OCI-LY7 (cell line): ENCODE measurements at regions not wholly inside any gene's neighbourhood (a gene's known extent, or its start where the extent isn't known, plus 50 kb on each side); places are given as distances from the start of the nearest gene placed in this dataset.

Experiments
- BruUV-seq: library from RNA; stranded (reverse); fragments of 400-500 nt; replicated peaks from 2 replicates; lab custom pipeline; 2021; lab: Mats Ljungman, UMichigan
- CTCF ChIA-PET: fragments of 300-600 bp; sonication (Branson Sonifier 250); formaldehyde crosslinking; loops from one replicate; lab custom pipeline; 2022; ENCODE audit warnings: antibody characterized with exemption; ENCODE audit not compliant: unreplicated experiment; lab: Charles Lee
- POLR2A ChIA-PET: fragments of 300-600 bp; sonication (Branson Sonifier 250); formaldehyde crosslinking; loops from one replicate; lab custom pipeline; 2022; ENCODE audit warnings: antibody characterized with exemption; lab: Charles Lee
- DNase-seq: peaks from one replicate; pipeline ENCODE4 v3.0.0-alpha.2; 2015; ENCODE audit warnings: low spot score
- H2AFZ ChIP-seq: fragments of 200-600 bp; sonication (generic), shearing (Covaris generic); 2 replicates; pipeline ENCODE4 v1.6.1; 2014; ENCODE audit warnings: mild to moderate bottlenecking, antibody characterized with exemption, low read length, moderate library complexity
- H3K27ac ChIP-seq: fragments of 200-600 bp; sonication (generic); 2 replicates; pipeline ENCODE4 v1.5.1; 2014; ENCODE audit warnings: mixed run types, low read depth, mild to moderate bottlenecking, moderate library complexity, low read length, inconsistent platforms; ENCODE audit not compliant: poor library complexity, severe bottlenecking
- H3K36me3 ChIP-seq: fragments of 200-600 bp; sonication (generic); 2 replicates; pipeline ENCODE4 v1.6.1; 2014; ENCODE audit warnings: mild to moderate bottlenecking, antibody characterized with exemption, low read length, moderate library complexity, mixed read lengths; ENCODE audit not compliant: insufficient read depth
- H3K4me1 ChIP-seq: fragments of 200-600 bp; sonication (generic); 2 replicates; pipeline ENCODE4 v1.5.1; 2014; ENCODE audit warnings: mild to moderate bottlenecking, low read length; ENCODE audit not compliant: insufficient read depth, poor library complexity, severe bottlenecking
- H3K4me2 ChIP-seq: fragments of 200-600 bp; sonication (generic); 2 replicates; pipeline ENCODE4 v1.6.1; 2014; ENCODE audit warnings: mild to moderate bottlenecking, low read length
- H3K4me3 ChIP-seq: fragments of 200-600 bp; sonication (generic); 2 replicates; pipeline ENCODE4 v1.5.1; 2014; ENCODE audit warnings: mild to moderate bottlenecking, low read depth, low read length; ENCODE audit not compliant: poor library complexity, severe bottlenecking
- H3K79me2 ChIP-seq: fragments of 200-600 bp; sonication (generic); 2 replicates; pipeline ENCODE4 v1.6.1; 2016; ENCODE audit warnings: low read depth, mild to moderate bottlenecking, low read length, moderate library complexity, mixed read lengths; ENCODE audit not compliant: insufficient read depth
- H3K9me2 ChIP-seq: fragments of 200-600 bp; sonication (generic); 2 replicates; pipeline ENCODE4 v1.6.1; 2016; ENCODE audit warnings: mild to moderate bottlenecking, low read length, mixed read lengths; ENCODE audit not compliant: insufficient read depth
- H3K9me3 ChIP-seq: fragments of 200-600 bp; sonication (generic); 2 replicates; pipeline ENCODE4 v1.6.1; 2014; ENCODE audit warnings: mild to moderate bottlenecking, mixed run types, low read length, mixed read lengths
- H4K20me1 ChIP-seq: fragments of 200-600 bp; sonication (generic); 2 replicates; pipeline ENCODE4 v1.6.1; 2014; ENCODE audit warnings: mild to moderate bottlenecking, antibody characterized with exemption, low read length, moderate library complexity, mixed read lengths; ENCODE audit not compliant: insufficient read depth
- EZH2phosphoT487 ChIP-seq: fragments of 200-600 bp; sonication (generic); IDR thresholded peaks from 2 replicates; pipeline ENCODE4 v1.6.1; 2018; ENCODE audit warnings: low read depth, borderline replicate concordance, mild to moderate bottlenecking, mixed run types, antibody characterized with exemption, low read length, moderate library complexity, mixed read lengths
- intact Hi-C: fragments of 100-400 bp; cut with micrococcal nuclease; formaldehyde crosslinking; loops from one replicate; pipeline ENCODE4 v1.10.0; 2022; ENCODE audit not compliant: unreplicated experiment
- TF ChIP-seq, protein P1 (sequence below): fragments of 200-600 bp; sonication (generic); conservative IDR thresholded peaks from 2 replicates; pipeline ENCODE4 v1.5.1; 2014; ENCODE audit warnings: mild to moderate bottlenecking, antibody characterized with exemption, low read length, moderate library complexity, mixed read lengths

DNA sequence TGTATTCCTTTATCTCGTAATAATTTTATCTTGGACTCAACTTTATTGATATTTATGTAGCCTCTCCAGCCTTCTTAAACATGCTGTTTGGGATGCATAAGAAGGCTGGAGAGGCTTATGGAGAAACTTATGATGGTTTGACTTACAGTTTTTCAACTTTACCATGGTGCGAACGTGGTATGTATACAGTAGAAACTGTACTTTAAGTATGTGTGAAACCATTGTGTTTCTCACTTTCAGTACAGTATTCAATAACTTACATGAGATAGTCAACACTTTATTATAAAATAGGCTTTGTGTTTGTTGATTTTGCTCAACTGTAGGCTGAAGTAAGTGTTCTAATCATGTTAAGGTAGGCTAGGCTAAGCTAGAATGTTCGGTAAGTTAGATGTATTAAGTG is 206.8 kb downstream of the SEC14L1 start:
- ChIA-PET POLR2A (interaction anchor here (0.7 to 1.3 kb wide), 2 partner anchors 24 to 27 kb away, joined by 3 to 4 read pairs; no protein-coding TSS in a partner anchor), CTCF (no interaction called here)
- Histone ChIP-seq H3K9me2 (no peaks in the 10 kb centered on the region), H3K4me1 (peaks cover 13% of the 10 kb centered on the region), H3K4me3 (no peak overlapping the region), H3K9me3 (peaks cover 17% of the 10 kb centered on the region), H3K79me2 (no peaks in the 10 kb centered on the region), H3K4me2 (no peak overlapping the region), H3K36me3 (no peaks in the 10 kb centered on the region; the same call in 1 of the 2 replicates), H3K27ac (no peak overlapping the region), H2AFZ (no peak overlapping the region), H4K20me1 (no peaks in the 10 kb centered on the region)
- BruUV-seq, result no TSS peak
- DNase-seq, result no peak
- intact Hi-C loops, result no loop called here
- TF ChIP-seq EZH2phosphoT487, result no peak

DNA sequence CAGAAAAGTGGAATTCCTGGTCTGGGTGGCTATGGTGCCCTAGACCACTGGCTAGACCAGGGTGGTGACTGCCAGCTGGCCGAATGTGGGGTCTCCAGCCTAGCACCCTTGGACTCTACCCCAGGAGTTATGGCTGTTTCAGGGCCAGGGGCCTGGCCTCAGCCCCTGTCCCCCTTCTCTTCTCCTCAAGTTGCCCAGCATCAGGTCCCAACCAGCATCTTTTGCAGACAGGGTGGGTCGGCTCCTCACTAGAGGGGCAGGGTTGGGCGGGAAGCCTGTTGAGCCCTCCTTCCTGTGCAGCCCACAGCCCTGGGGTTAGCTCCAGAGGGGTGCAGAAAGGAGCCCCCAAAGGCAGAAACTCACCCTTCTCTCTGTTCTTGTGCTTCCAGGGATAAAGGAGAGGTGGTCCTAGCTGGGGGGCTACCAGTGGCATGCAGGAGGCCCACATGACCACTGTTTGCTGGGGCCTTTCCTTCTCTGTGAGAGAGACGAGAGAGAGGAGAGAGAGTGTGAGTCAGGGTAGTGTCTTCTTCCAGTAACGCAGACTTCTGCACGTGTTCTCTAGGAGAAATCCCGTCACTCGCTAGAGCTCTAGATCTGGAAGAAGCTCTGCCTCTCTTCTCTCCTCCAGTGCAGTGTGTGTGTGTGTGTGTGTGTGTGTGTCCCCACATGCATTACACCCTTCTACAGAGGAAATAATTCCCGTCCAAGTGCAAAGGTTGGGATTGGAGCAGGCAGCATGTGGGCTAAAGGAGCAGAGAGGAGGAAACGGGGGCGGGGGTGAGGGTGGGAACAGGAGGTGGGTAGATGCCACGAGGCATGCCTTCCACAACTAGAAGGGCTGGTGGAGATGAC is 209.4 kb downstream of the SEC14L1 start:
- intact Hi-C loops, result no loop called here
- no peak overlapping the region for H3K27ac ChIP-seq
- no peaks in the 10 kb centered on the region; the same call in 1 of the 2 replicates for H3K36me3 ChIP-seq
- DNase-seq, result no peak
- H3K4me3 ChIP-seq, result no peak overlapping the region
- no peak overlapping the region for H3K4me2 ChIP-seq
- no peak for TF ChIP-seq EZH2phosphoT487
- TF ChIP-seq, protein P1, sequence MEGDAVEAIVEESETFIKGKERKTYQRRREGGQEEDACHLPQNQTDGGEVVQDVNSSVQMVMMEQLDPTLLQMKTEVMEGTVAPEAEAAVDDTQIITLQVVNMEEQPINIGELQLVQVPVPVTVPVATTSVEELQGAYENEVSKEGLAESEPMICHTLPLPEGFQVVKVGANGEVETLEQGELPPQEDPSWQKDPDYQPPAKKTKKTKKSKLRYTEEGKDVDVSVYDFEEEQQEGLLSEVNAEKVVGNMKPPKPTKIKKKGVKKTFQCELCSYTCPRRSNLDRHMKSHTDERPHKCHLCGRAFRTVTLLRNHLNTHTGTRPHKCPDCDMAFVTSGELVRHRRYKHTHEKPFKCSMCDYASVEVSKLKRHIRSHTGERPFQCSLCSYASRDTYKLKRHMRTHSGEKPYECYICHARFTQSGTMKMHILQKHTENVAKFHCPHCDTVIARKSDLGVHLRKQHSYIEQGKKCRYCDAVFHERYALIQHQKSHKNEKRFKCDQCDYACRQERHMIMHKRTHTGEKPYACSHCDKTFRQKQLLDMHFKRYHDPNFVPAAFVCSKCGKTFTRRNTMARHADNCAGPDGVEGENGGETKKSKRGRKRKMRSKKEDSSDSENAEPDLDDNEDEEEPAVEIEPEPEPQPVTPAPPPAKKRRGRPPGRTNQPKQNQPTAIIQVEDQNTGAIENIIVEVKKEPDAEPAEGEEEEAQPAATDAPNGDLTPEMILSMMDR, result no peak
- no peaks in the 10 kb centered on the region for H3K79me2 ChIP-seq
- H4K20me1 ChIP-seq, result no peaks in the 10 kb centered on the region
- peaks cover 11% of the 10 kb centered on the region for H3K9me3 ChIP-seq
- POLR2A ChIA-PET, result interaction anchor here (0.8 to 1.1 kb wide), 2 partner anchors 9 to 27 kb away, joined by 3 read pairs; no protein-coding TSS in a partner anchor
- H2AFZ ChIP-seq, result no peak overlapping the region
- no peaks in the 10 kb centered on the region for H3K9me2 ChIP-seq
- BruUV-seq, result no TSS peak
- CTCF ChIA-PET, result no interaction called here
- H3K4me1 ChIP-seq, result no peaks in the 10 kb centered on the region

DNA sequence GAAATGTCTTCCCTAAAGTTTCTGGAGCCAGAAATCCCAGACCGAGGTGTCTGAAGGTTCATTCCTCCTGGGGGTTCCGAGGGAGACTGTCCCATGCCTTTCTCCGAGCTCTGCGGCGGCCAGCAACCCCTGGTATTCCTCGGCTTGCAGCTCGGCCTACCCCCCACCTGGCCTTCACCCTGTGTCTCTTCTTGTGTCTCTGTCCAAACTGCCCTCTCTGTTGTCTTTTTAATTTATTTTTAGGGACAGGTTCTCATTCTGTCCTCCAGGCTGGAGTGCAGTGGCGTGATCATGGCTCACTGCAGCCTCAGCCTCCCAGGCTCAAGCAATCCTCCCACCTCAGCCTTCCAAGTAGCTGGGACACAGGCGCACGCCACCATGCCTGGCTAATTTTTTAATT is 211.7 kb downstream of the SEC14L1 start:
- CTCF ChIA-PET, result no interaction called here

More for the DNA sequence above, 211.7 kb downstream of the SEC14L1 start:
- H3K4me1 ChIP-seq, result no peaks in the 10 kb centered on the region
- H3K36me3 ChIP-seq, result no peaks in the 10 kb centered on the region
- DNase-seq, result no peak
- no TSS peak for BruUV-seq
- POLR2A ChIA-PET, result no interaction called here
- peaks cover 16% of the 10 kb centered on the region for H3K9me3 ChIP-seq
- no peak overlapping the region for H3K4me2 ChIP-seq
- H2AFZ ChIP-seq, result no peak overlapping the region
- intact Hi-C loops, result no loop called here
- H3K4me3 ChIP-seq, result no peak overlapping the region
- H4K20me1 ChIP-seq, result no peaks in the 10 kb centered on the region
- no peak overlapping the region for H3K27ac ChIP-seq
- TF ChIP-seq EZH2phosphoT487, result no peak
- H3K79me2 ChIP-seq, result no peaks in the 10 kb centered on the region
- H3K9me2 ChIP-seq, result no peaks in the 10 kb centered on the region
